SK-N-SH treated with all-trans-retinoic acid at 6 μM for 48 hours (cell line): ENCODE measurements at regions not wholly inside any gene's neighbourhood (a gene's known extent, or its start where the extent isn't known, plus 50 kb on each side); places are given as distances from the start of the nearest gene placed in this dataset.

Experiments used
- BACH2 ChIP-seq: fragments of 250-450 bp; sonication (Bioruptor Pico); IDR thresholded peaks from 2 replicates; pipeline ENCODE4 v1.9.0; 2021; ENCODE audit warnings: mild to moderate bottlenecking, borderline replicate concordance
- CSDC2 ChIP-seq: fragments of 250-450 bp; sonication (Bioruptor Pico); IDR thresholded peaks from 2 replicates; pipeline ENCODE4 v1.5.0; 2020; ENCODE audit warnings: mild to moderate bottlenecking, moderate library complexity
- ZC3H10 ChIP-seq: fragments of 250-450 bp; sonication (Bioruptor Pico); IDR thresholded peaks from 2 replicates; pipeline ENCODE4 v1.5.1; 2021; ENCODE audit warnings: mild to moderate bottlenecking, moderate library complexity

DNA sequence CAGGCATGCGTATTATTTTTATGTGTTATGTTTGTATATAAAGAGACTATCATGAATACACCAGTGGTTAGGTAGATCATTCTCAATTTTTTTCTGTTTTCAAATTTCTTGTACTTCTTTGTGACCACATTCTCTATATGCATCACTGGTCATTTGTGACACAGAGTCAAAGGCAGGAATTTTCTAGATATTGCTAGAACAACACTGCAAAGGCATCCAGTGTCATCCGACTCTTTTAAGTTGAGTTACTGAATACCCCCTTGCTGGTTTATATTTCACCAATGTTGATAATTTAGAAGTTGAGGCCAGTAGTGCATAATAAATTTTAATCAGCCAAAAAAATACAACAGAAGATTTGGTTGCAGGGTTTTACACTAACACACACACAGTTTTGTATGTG lies 351.8 kb downstream of the CASP12 start:
- TF ChIP-seq ZC3H10 (CRISPR knock-in tag) (no peak), BACH2 (CRISPR knock-in tag) (no peak), CSDC2 (no peak)
